Ovary (tissue), 7 donors: ENCODE measurements at regions not wholly inside any gene's neighbourhood (a gene's known extent, or its start where the extent isn't known, plus 50 kb on each side); places are given as distances from the start of the nearest gene placed in this dataset.

Source experiments
- DNase-seq, 5 donors: peaks; one replicate each; pipeline ENCODE4 v3.0.0-alpha.2; 2019 to 2020
- H3K27ac ChIP-seq, 2 donors: fragments of 200-600 bp; one replicate each; pipeline versions ENCODE4 v1.5.1 to v1.8.0; 2019 to 2022
- H3K27me3 ChIP-seq: fragments of 200-600 bp; one replicate; pipeline ENCODE4 v1.8.0; 2022
- H3K36me3 ChIP-seq: fragments of 200-600 bp; sonication (generic); one replicate; pipeline ENCODE4 v1.5.1; 2019
- H3K4me1 ChIP-seq: one replicate; pipeline ENCODE4 v1.8.1; 2013; ENCODE audit warnings: mild to moderate bottlenecking, moderate library complexity; ENCODE audit not compliant: insufficient read depth
- H3K4me3 ChIP-seq: fragments of 200-600 bp; sonication (generic); one replicate; pipeline ENCODE4 v1.5.1; 2017
- H3K9me3 ChIP-seq, 2 donors: fragments of 200-600 bp in 1 of 2; sonication (generic) in 1 of 2; one replicate each; pipeline versions ENCODE4 v1.5.1 to v1.8.1; 2013 to 2019; ENCODE audit warnings: mild to moderate bottlenecking in 1 of 2, moderate library complexity in 1 of 2
- EP300 ChIP-seq: sonication (generic); formaldehyde crosslinking; IDR thresholded peaks from one replicate; pipeline ENCODE4 v1.6.1; 2017; ENCODE audit warnings: antibody characterized with exemption
- POLR2A ChIP-seq: fragments of 450-650 bp; IDR thresholded peaks from one replicate; pipeline ENCODE4 v1.6.1; 2017; ENCODE audit warnings: antibody characterized with exemption, mild to moderate bottlenecking, moderate library complexity
- WGBS, 3 donors: extraction: QIAGEN DNeasy Blood & Tissue Kit in 1 of 3; methylation state at CpG; one replicate each; pipeline versions ENCODE4 v1.1.5 to v1.1.7; 2013 to 2017; 5-methylcytosine and 5-hydroxymethylcytosine counted together
- intact Hi-C, 4 donors: fragments of 100-400 bp; cut with DNase I; formaldehyde crosslinking; loops; one replicate each; pipeline versions ENCODE4 v1.11.0 to v1.15.1; 2022 to 2023
- TF ChIP-seq, protein P1 (sequence below), 3 donors: fragments of 450-650 bp in 2 of 3; fragments of 200-600 bp in 1 of 3; IDR thresholded peaks; one replicate each; pipeline versions ENCODE4 v1.5.1 to v1.8.0; 2016 to 2022; ENCODE audit warnings: antibody characterized with exemption in 3 of 3, mild to moderate bottlenecking in 1 of 3
- donor health status: DM: no; HTN: no; CAD: no; lungs with moderate emphysema.
- donor health status: DM: no; HTN: no; CAD: no.
- donor health status: Bipolar disorder and iron deficiency.
- donor health status: DM: no; HTN: no; CAD: no.
- donor health status: DM: yes; HTN: yes; CAD: no.

DNA sequence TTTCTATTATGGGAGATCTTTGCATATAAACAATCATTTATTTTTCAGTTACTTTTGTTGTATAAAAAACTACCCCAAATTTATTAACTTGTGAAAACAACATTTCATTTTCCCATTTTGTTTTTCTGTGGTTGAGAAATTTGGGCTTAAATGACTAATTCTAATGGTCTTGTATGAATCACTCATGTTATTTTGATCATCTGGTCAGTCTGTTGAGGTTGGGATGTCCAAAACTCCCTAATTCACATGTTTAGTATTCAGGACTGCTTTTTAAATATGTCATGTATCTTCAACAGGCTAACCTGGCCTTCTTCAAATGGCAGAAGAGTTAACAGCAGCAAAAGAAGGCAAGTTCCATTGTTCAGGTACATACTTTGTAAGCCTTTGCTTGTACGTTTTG is 788.1 kb downstream of the TRIB2 start:
- TF ChIP-seq, protein P1, sequence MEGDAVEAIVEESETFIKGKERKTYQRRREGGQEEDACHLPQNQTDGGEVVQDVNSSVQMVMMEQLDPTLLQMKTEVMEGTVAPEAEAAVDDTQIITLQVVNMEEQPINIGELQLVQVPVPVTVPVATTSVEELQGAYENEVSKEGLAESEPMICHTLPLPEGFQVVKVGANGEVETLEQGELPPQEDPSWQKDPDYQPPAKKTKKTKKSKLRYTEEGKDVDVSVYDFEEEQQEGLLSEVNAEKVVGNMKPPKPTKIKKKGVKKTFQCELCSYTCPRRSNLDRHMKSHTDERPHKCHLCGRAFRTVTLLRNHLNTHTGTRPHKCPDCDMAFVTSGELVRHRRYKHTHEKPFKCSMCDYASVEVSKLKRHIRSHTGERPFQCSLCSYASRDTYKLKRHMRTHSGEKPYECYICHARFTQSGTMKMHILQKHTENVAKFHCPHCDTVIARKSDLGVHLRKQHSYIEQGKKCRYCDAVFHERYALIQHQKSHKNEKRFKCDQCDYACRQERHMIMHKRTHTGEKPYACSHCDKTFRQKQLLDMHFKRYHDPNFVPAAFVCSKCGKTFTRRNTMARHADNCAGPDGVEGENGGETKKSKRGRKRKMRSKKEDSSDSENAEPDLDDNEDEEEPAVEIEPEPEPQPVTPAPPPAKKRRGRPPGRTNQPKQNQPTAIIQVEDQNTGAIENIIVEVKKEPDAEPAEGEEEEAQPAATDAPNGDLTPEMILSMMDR (IDR thresholded peaks at IDR 0.05), result no peak
- TF ChIP-seq POLR2A (no peak), EP300 (no peak)
- Histone ChIP-seq H3K27ac (no peak overlapping the region), H3K9me3 (no peaks in the 10 kb centered on the region), H3K4me3 (no peak overlapping the region), H3K27me3 (no peaks in the 10 kb centered on the region), H3K4me1 (no peaks in the 10 kb centered on the region), H3K36me3 (no peaks in the 10 kb centered on the region)
- 72 to 85% (median 83%) methylated on average over 1 of the region's 1 CpG for WGBS, 3 donors
- intact Hi-C loops, result no loop called here
- no peak for DNase-seq

DNA sequence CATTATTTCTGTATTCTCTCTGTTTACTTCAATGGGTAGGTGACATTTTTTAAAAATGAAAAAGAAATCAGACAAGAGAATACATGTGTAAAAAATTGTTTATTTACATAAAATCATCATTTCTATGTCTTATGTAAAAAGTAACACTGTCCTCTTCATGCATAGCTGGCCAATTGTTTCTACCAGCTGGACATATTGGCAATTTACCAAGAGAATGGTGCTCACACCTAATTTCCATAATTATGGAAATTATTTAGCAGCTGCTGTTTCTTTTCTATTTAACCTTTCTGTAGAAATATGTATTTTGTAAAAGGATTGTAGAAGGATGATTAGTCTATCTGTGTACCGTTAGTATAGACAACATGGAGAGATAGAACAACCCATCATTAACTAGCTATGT is 791.9 kb downstream of the TRIB2 start:
- Histone ChIP-seq H3K9me3 (no peaks in the 10 kb centered on the region), H3K27me3 (no peaks in the 10 kb centered on the region), H3K36me3 (no peaks in the 10 kb centered on the region), H3K4me1 (no peaks in the 10 kb centered on the region), H3K27ac (no peak overlapping the region), H3K4me3 (no peak overlapping the region)
- DNase-seq, result no peak
- 82 to 89% (median 87%) methylated on average over 1 of the region's 1 CpG for WGBS, 3 donors
- TF ChIP-seq POLR2A, result no peak
- TF ChIP-seq, protein P1 (IDR thresholded peaks at IDR 0.05), result no peak
- no peak for TF ChIP-seq EP300
- intact Hi-C loops, result no loop called here

DNA sequence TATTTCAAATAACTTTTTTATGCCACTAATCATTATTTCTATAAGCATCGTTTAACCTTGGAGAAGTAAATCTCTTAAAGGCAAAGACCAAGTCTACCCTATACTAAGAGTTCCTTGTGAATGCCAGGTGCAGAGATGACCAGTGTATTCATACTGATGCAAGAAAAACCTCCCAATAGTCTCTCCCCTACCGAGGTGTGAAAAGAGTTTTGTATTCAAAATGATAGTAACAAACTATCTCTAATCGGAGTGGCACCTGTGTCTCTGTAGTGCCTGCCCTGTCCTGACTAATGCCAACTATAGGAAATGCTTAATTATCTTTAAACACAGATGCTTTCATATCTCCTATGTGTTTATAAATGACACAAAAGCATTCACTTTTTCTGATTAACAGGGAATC is 798.5 kb downstream of the TRIB2 start:
- no peak for TF ChIP-seq POLR2A
- TF ChIP-seq, protein P1 (IDR thresholded peaks at IDR 0.05), result no peak
- TF ChIP-seq EP300, result no peak
- Histone ChIP-seq H3K4me1 (no peaks in the 10 kb centered on the region), H3K9me3 (no peaks in the 10 kb centered on the region), H3K4me3 (no peak overlapping the region), H3K27ac (no peak overlapping the region), H3K36me3 (no peaks in the 10 kb centered on the region), H3K27me3 (no peaks in the 10 kb centered on the region)
- no peak for DNase-seq
- WGBS, 3 donors, result 88 to 92% (median 90%) methylated on average over 3 of the region's 3 CpGs
- intact Hi-C loops, result no loop called here

DNA sequence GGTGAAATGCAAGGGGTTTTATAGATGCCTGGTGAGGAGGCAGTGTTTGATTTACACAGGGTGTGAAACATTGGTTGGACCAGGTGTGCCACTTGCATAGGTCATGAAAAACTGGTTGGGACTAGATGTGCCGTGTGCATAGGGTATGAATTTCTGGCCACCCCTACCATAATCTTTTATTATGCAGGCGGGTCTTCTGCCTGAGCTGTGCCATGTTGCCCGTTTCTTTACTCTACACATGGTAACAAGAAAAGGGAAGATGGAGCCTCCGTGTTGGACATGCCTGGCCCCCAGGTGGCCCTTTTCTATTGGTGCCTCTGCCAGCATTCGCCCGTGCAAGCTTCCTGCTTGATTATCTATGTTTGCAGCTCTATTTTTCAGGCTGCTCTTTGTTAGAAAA is 805.4 kb downstream of the TRIB2 start:
- WGBS, 3 donors, result 79 to 90% (median 82%) methylated on average over 6 of the region's 6 CpGs
- intact Hi-C loops, result no loop called here
- TF ChIP-seq, protein P1 (IDR thresholded peaks at IDR 0.05), result no peak
- TF ChIP-seq EP300, result no peak
- no peak for DNase-seq
- no peaks in the 10 kb centered on the region for H3K9me3 ChIP-seq
- no peaks in the 10 kb centered on the region for H3K36me3 ChIP-seq
- H3K4me1 ChIP-seq, result peaks cover 7% of the 10 kb centered on the region
- H3K27ac ChIP-seq, result no peak overlapping the region
- no peak overlapping the region for H3K4me3 ChIP-seq
- no peaks in the 10 kb centered on the region for H3K27me3 ChIP-seq
